IMR-90 (cell line): ENCODE measurements at regions not wholly inside any gene's neighbourhood (a gene's known extent, or its start where the extent isn't known, plus 50 kb on each side); places are given as distances from the start of the nearest gene placed in this dataset.

Experiments
- ATAC-seq: fragments of 200-7000 bp; cut with Tn5 transposase; 2 replicates; pipeline ENCODE4 v1.9.1; 2020; ENCODE audit warnings: low read depth, mild to moderate bottlenecking, moderate library complexity
- BruUV-seq: library from RNA; stranded (reverse); fragments of 400-500 nt; replicated peaks from 2 replicates; lab custom pipeline; 2021; lab: Mats Ljungman, UMichigan
- CTCF ChIA-PET: fragments of 300-600 bp; formaldehyde crosslinking; extraction: SDS; loops from one replicate; lab custom pipeline; 2021; ENCODE audit warnings: antibody characterized with exemption; lab: Yijun Ruan, JAX
- POLR2A ChIA-PET: fragments of 300-600 bp; sonication (Branson Sonifier 250); formaldehyde crosslinking; loops from one replicate; lab custom pipeline; 2022; ENCODE audit warnings: antibody characterized with exemption; ENCODE audit not compliant: unreplicated experiment; lab: Charles Lee
- DNase-seq: peaks from one replicate; pipeline ENCODE4 v3.0.0; 2013
- H2AFZ ChIP-seq: replicated peaks from 2 replicates; pipeline ENCODE3; 2013; ENCODE audit warnings: low read length, mild to moderate bottlenecking; ENCODE audit not compliant: poor library complexity
- H2AK5ac ChIP-seq: 2 replicates; pipeline ENCODE4 v1.6.1; 2013; ENCODE audit warnings: low read depth, low read length, inconsistent platforms
- H2AK9ac ChIP-seq: replicated peaks from 2 replicates; pipeline ENCODE3; 2013; ENCODE audit warnings: mild to moderate bottlenecking, low read depth, low read length, moderate library complexity; ENCODE audit not compliant: poor library complexity
- H2BK120ac ChIP-seq: 2 replicates; pipeline ENCODE4 v1.6.1; 2013; ENCODE audit warnings: low read depth, low read length, inconsistent platforms
- H2BK15ac ChIP-seq: 3 replicates; pipeline ENCODE4 v1.6.1; 2013; ENCODE audit warnings: low read depth, low read length, inconsistent platforms
- H2BK20ac ChIP-seq: 2 replicates; pipeline ENCODE4 v1.6.1; 2013; ENCODE audit warnings: low read depth, mild to moderate bottlenecking, inconsistent platforms, low read length, moderate library complexity
- H2BK5ac ChIP-seq: 2 replicates; pipeline ENCODE4 v1.6.1; 2013; ENCODE audit warnings: mild to moderate bottlenecking, low read depth, low read length, inconsistent platforms; ENCODE audit not compliant: poor library complexity, severe bottlenecking
- H3K14ac ChIP-seq: replicated peaks from 2 replicates; pipeline ENCODE4 v1.6.1; 2013; ENCODE audit warnings: low read depth, low read length, inconsistent platforms
- H3K18ac ChIP-seq: 2 replicates; pipeline ENCODE4 v1.6.1; 2013; ENCODE audit warnings: low read depth, low read length, control low read depth
- H3K23ac ChIP-seq: 2 replicates; pipeline ENCODE4 v1.6.1; 2013; ENCODE audit warnings: low read depth, low read length, inconsistent platforms
- H3K27ac ChIP-seq: 2 replicates; pipeline ENCODE4 v1.5.1; 2013; ENCODE audit warnings: mild to moderate bottlenecking, control low read depth, low read length; ENCODE audit not compliant: insufficient read depth
- H3K27me3 ChIP-seq: 2 replicates; pipeline ENCODE4 v1.6.1; 2013; ENCODE audit warnings: low read length; ENCODE audit not compliant: control insufficient read depth, insufficient read depth
- H3K36me3 ChIP-seq: 2 replicates; pipeline ENCODE4 v1.6.1; 2013; ENCODE audit warnings: low read length, mixed read lengths; ENCODE audit not compliant: control insufficient read depth, insufficient read depth
- H3K4ac ChIP-seq: 2 replicates; pipeline ENCODE4 v1.6.1; 2013; ENCODE audit warnings: low read depth, low read length, inconsistent platforms
- H3K4me1 ChIP-seq: 2 replicates; pipeline ENCODE4 v1.6.1; 2013; ENCODE audit warnings: low read length, mixed read lengths; ENCODE audit not compliant: control insufficient read depth, insufficient read depth
- H3K4me2 ChIP-seq: 2 replicates; pipeline ENCODE4 v1.6.1; 2013; ENCODE audit warnings: low read depth, mild to moderate bottlenecking, control low read depth, low read length, moderate library complexity
- H3K4me3 ChIP-seq: 2 replicates; pipeline ENCODE4 v1.5.1; 2013; ENCODE audit warnings: low read depth, mild to moderate bottlenecking, control low read depth, low read length, moderate library complexity; ENCODE audit not compliant: insufficient read depth
- H3K56ac ChIP-seq: 2 replicates; pipeline ENCODE4 v1.6.1; 2013; ENCODE audit warnings: low read length, inconsistent platforms; ENCODE audit not compliant: insufficient read depth; ENCODE audit errors: extremely low read depth
- H3K79me1 ChIP-seq, 2 experiments: 2 replicates each; pipeline ENCODE4 v1.6.1; 2013; ENCODE audit warnings: low read length in 2 of 2, inconsistent platforms in 1 of 2, low read depth in 1 of 2
- H3K9ac ChIP-seq: 2 replicates; pipeline ENCODE4 v1.6.1; 2013; ENCODE audit warnings: low read depth, low read length, control low read depth
- H3K9me1 ChIP-seq: 2 replicates; pipeline ENCODE4 v1.6.1; 2013; ENCODE audit warnings: low read length, inconsistent platforms; ENCODE audit not compliant: insufficient read depth
- H3K9me3 ChIP-seq: 2 replicates; pipeline ENCODE4 v1.6.1; 2013; ENCODE audit warnings: low read length; ENCODE audit not compliant: control insufficient read depth, insufficient read depth
- H4K20me1 ChIP-seq: 2 replicates; pipeline ENCODE4 v1.6.1; 2013; ENCODE audit warnings: low read length, inconsistent platforms; ENCODE audit not compliant: insufficient read depth
- H4K5ac ChIP-seq: 2 replicates; pipeline ENCODE4 v1.6.1; 2013; ENCODE audit warnings: mild to moderate bottlenecking, low read depth, low read length, control low read depth
- H4K8ac ChIP-seq, 2 experiments: 2 replicates each; pipeline ENCODE4 v1.6.1; 2013; ENCODE audit warnings: low read depth in 2 of 2, low read length in 2 of 2, control low read depth in 1 of 2, inconsistent platforms in 1 of 2
- H4K91ac ChIP-seq: 2 replicates; pipeline ENCODE4 v1.6.1; 2013; ENCODE audit warnings: low read depth, low read length, inconsistent platforms; ENCODE audit not compliant: insufficient read depth
- BHLHE40 ChIP-seq: fragments of 150-350 bp; IDR thresholded peaks from 2 replicates; pipeline ENCODE4 v1.6.1; 2016; ENCODE audit warnings: mild to moderate bottlenecking, low read depth, low read length
- CEBPB ChIP-seq: IDR thresholded peaks from 2 replicates; pipeline ENCODE4 v1.6.1; 2012; ENCODE audit warnings: low read depth, low read length, improper control_type of control experiment
- CHD1 ChIP-seq: IDR thresholded peaks from 2 replicates; pipeline ENCODE4 v1.6.1; 2012; ENCODE audit warnings: low read depth, low read length, improper control_type of control experiment
- ELK1 ChIP-seq: fragments of 150-350 bp; IDR thresholded peaks from 2 replicates; pipeline ENCODE4 v1.6.1; 2016; ENCODE audit warnings: low read depth, mild to moderate bottlenecking, low read length, moderate library complexity, borderline replicate concordance
- MAFK ChIP-seq: IDR thresholded peaks from 2 replicates; pipeline ENCODE4 v1.6.1; 2012; ENCODE audit warnings: low read depth, low read length, improper control_type of control experiment
- MAZ ChIP-seq: IDR thresholded peaks from 2 replicates; pipeline ENCODE4 v1.6.1; 2012; ENCODE audit warnings: low read depth, mild to moderate bottlenecking, low read length, improper control_type of control experiment, moderate library complexity, borderline replicate concordance
- MXI1 ChIP-seq: IDR thresholded peaks from 2 replicates; pipeline ENCODE4 v1.6.1; 2012; ENCODE audit warnings: low read depth, mild to moderate bottlenecking, low read length, moderate library complexity, borderline replicate concordance
- NFE2L2 ChIP-seq: fragments of 150-350 bp; IDR thresholded peaks from 2 replicates; pipeline ENCODE4 v1.6.1; 2016; ENCODE audit warnings: low read depth, mild to moderate bottlenecking, low read length
- POLR2A ChIP-seq: IDR thresholded peaks from 2 replicates; pipeline ENCODE4 v1.6.1; 2012; ENCODE audit warnings: mild to moderate bottlenecking, low read depth, low read length
- RAD21 ChIP-seq: IDR thresholded peaks from 2 replicates; pipeline ENCODE4 v1.6.1; 2012; ENCODE audit warnings: low read length, improper control_type of control experiment
- RCOR1 ChIP-seq: IDR thresholded peaks from 2 replicates; pipeline ENCODE4 v1.6.1; 2012; ENCODE audit warnings: mild to moderate bottlenecking, low read length, improper control_type of control experiment; ENCODE audit not compliant: insufficient replicate concordance
- SMC3 ChIP-seq: fragments of 150-350 bp; IDR thresholded peaks from 2 replicates; pipeline ENCODE4 v1.6.1; 2016; ENCODE audit warnings: low read depth, mild to moderate bottlenecking, antibody characterized with exemption, low read length, moderate library complexity
- USF2 ChIP-seq: fragments of 150-350 bp; IDR thresholded peaks from 2 replicates; pipeline ENCODE4 v1.6.1; 2017; ENCODE audit warnings: mild to moderate bottlenecking, antibody characterized with exemption, low read length, low read depth
- dilution Hi-C: fragments of 300-500 bp; cut with HindIII; formaldehyde crosslinking; loops from one replicate; pipeline ENCODE4 v1.14.3; 2018; ENCODE audit warnings: low sequenced_read_pairs; ENCODE audit not compliant: unreplicated experiment
- in situ Hi-C: fragments of 300-500 bp; cut with MboI; formaldehyde crosslinking; loops from 3 replicates; pipeline ENCODE4 v1.14.3; 2019; ENCODE audit warnings: low sequenced_read_pairs, inconsistent platforms, mixed read lengths
- intact Hi-C: fragments of 100-400 bp; cut with micrococcal nuclease; formaldehyde crosslinking; loops from 2 replicates; pipeline ENCODE4 v1.10.0; 2022
- TF ChIP-seq, protein P1 (sequence below): conservative IDR thresholded peaks from 2 replicates; pipeline ENCODE4 v1.5.1; 2012; ENCODE audit warnings: mild to moderate bottlenecking, low read depth, low read length, improper control_type of control experiment

DNA sequence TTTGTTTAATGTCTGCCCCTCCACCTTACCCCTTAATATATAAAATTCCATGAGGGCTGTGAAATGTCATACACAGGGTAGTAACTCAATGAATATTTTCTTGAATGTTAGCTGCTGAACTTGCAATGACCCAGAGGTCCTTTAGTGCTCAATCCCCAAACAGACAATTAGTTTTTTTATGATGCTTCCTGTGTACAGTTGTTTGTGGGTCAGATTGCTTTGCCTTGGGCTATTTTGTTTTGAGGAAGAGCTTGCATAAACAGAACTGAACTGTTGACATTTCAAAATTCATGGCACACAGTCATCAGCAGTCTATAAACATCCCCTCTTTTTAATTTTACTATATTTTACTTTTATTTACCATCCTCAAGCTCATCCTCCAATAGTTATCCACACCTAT is 820.5 kb upstream of the SEL1L start:
- Histone ChIP-seq H2BK20ac (no peak overlapping the region), H2BK5ac (no peak overlapping the region), H3K9ac (no peak overlapping the region), H2AFZ (no peak overlapping the region), H4K91ac (no peak overlapping the region), H3K4me3 (no peak overlapping the region), H3K27me3 (no peaks in the 10 kb centered on the region), H2BK15ac (no peak overlapping the region), H3K23ac (no peak overlapping the region), H3K36me3 (no peaks in the 10 kb centered on the region), H4K20me1 (no peaks in the 10 kb centered on the region), H3K4me2 (no peak overlapping the region), H2AK9ac (no peak overlapping the region), H4K8ac (no peak overlapping the region), H3K79me1 (no peaks in the 10 kb centered on the region), H2BK120ac (no peak overlapping the region), H2AK5ac (no peak overlapping the region), H4K5ac (no peak overlapping the region), H3K4ac (no peak overlapping the region), H3K9me3 (peaks cover 2% of the 10 kb centered on the region; the same call in 1 of the 2 replicates), H3K18ac (no peak overlapping the region), H3K27ac (no peak overlapping the region), H3K4me1 (no peaks in the 10 kb centered on the region), H3K56ac (no peak overlapping the region), H3K14ac (no peak overlapping the region), H3K9me1 (no peaks in the 10 kb centered on the region)
- dilution Hi-C loops: no loop called here
- intact Hi-C loops: no loop called here
- CTCF ChIA-PET: no interaction called here
- ATAC-seq (no peak), DNase-seq (no peak)
- BruUV-seq: no TSS peak
- in situ Hi-C loops: no loop called here
- no peak for TF ChIP-seq BHLHE40
- no peak for TF ChIP-seq MXI1
- no peak for TF ChIP-seq RCOR1
- TF ChIP-seq, protein P1, sequence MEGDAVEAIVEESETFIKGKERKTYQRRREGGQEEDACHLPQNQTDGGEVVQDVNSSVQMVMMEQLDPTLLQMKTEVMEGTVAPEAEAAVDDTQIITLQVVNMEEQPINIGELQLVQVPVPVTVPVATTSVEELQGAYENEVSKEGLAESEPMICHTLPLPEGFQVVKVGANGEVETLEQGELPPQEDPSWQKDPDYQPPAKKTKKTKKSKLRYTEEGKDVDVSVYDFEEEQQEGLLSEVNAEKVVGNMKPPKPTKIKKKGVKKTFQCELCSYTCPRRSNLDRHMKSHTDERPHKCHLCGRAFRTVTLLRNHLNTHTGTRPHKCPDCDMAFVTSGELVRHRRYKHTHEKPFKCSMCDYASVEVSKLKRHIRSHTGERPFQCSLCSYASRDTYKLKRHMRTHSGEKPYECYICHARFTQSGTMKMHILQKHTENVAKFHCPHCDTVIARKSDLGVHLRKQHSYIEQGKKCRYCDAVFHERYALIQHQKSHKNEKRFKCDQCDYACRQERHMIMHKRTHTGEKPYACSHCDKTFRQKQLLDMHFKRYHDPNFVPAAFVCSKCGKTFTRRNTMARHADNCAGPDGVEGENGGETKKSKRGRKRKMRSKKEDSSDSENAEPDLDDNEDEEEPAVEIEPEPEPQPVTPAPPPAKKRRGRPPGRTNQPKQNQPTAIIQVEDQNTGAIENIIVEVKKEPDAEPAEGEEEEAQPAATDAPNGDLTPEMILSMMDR: no peak
- no peak for TF ChIP-seq USF2
- no peak for TF ChIP-seq MAZ
- no peak for TF ChIP-seq CEBPB
- TF ChIP-seq POLR2A: no peak
- no peak for TF ChIP-seq MAFK
- no peak for TF ChIP-seq NFE2L2
- no peak for TF ChIP-seq SMC3
- no peak for TF ChIP-seq ELK1
- TF ChIP-seq RAD21: no peak
- no peak for TF ChIP-seq CHD1
- POLR2A ChIA-PET: no interaction called here
